Skeletal muscle tissue (tissue), 3 donors: ENCODE measurements at regions not wholly inside any gene's neighbourhood (a gene's known extent, or its start where the extent isn't known, plus 50 kb on each side); places are given as distances from the start of the nearest gene placed in this dataset.
"Not testable (repeated sequence)": the region's sequence is repeated elsewhere in the genome, so short reads cannot be mapped to it uniquely, and the experiment has no call there.

Source experiments
- H3K27ac ChIP-seq: one replicate; pipeline ENCODE4 v1.7.0; 2013; ENCODE audit warnings: mild to moderate bottlenecking, low read depth, low read length, inconsistent platforms
- H3K27me3 ChIP-seq, 3 donors: one replicate each; pipeline ENCODE4 v1.7.0; 2013; ENCODE audit warnings: low read length in 3 of 3; ENCODE audit not compliant: control insufficient read depth in 3 of 3, insufficient read depth in 3 of 3
- H3K36me3 ChIP-seq, 3 donors: one replicate each; pipeline ENCODE4 v1.7.0; 2013; ENCODE audit warnings: low read length in 3 of 3; ENCODE audit not compliant: control insufficient read depth in 3 of 3, insufficient read depth in 3 of 3
- H3K4me1 ChIP-seq, 3 donors: one replicate each; pipeline ENCODE4 v1.7.0; 2013; ENCODE audit warnings: low read length in 3 of 3, mild to moderate bottlenecking in 3 of 3; ENCODE audit not compliant: control insufficient read depth in 3 of 3, insufficient read depth in 3 of 3
- H3K4me3 ChIP-seq, 3 donors: one replicate each; pipeline ENCODE4 v1.7.0; 2013; ENCODE audit warnings: low read length in 3 of 3
- H3K9ac ChIP-seq, 3 donors: one replicate each; pipeline ENCODE4 v1.7.0; 2013; ENCODE audit warnings: low read length in 3 of 3, mild to moderate bottlenecking in 3 of 3, moderate library complexity in 2 of 3, low read depth in 1 of 3
- H3K9me3 ChIP-seq, 3 donors: one replicate each; pipeline ENCODE4 v1.7.0; 2013; ENCODE audit warnings: low read length in 3 of 3; ENCODE audit not compliant: control insufficient read depth in 3 of 3
- donor health status: Osteomylitis.

DNA sequence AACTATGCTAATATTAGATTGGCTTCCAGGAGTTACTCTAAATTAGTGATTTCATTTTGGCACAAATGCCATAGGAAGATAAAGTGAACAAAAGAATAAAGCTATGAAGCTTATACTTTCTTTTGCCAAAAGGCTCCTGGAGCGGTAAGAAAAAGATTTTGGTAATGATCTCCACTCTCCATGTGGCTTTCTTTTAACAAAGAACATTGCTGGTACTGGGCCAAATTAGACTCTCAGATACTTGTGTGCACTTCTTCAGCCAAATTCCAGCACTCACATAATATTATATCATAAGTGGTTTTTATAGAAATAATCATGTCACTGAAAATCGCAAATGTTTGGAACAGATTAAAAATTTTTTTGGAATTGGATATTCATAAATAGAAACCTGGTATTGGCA is 142.4 kb upstream of the FGF13 start:
- H3K9me3 ChIP-seq = no peaks in the 10 kb centered on the region
- no peaks in the 10 kb centered on the region for H3K36me3 ChIP-seq
- no peak overlapping the region for H3K9ac ChIP-seq
- no peak overlapping the region for H3K27ac ChIP-seq
- no peaks in the 10 kb centered on the region for H3K4me1 ChIP-seq
- no peaks in the 10 kb centered on the region for H3K27me3 ChIP-seq
- no peak overlapping the region for H3K4me3 ChIP-seq

DNA sequence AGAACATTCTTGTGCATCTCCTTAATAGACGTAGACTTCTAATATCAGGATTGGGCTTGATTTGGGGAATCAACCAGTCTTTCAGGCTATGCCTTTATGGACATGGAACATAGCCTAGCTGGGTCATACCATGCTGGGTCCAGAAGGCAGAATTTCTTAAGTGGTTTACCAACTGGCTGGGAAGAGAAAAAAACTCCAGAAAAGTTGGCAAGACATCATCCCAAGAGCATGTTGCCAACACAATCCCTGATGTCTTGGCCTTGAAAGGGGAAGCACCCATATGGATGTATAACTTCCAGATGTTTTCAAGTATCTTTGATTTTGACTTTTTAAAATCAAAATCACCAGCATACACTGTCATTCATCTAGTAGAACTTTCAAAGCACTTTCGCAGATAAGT is 138.0 kb upstream of the FGF13 start:
- H3K36me3 ChIP-seq = no peaks in the 10 kb centered on the region
- no peaks in the 10 kb centered on the region for H3K4me1 ChIP-seq
- H3K27me3 ChIP-seq = no peaks in the 10 kb centered on the region
- no peaks in the 10 kb centered on the region for H3K9me3 ChIP-seq
- no peak overlapping the region for H3K4me3 ChIP-seq
- no peak overlapping the region for H3K27ac ChIP-seq
- H3K9ac ChIP-seq = no peak overlapping the region

GRCh38 chrX:138847930-138848329 is 136.4 kb upstream of the FGF13 start:
- Histone ChIP-seq H3K9me3 (no peaks in the 10 kb centered on the region), H3K36me3 (no peaks in the 10 kb centered on the region), H3K27me3 (no peaks in the 10 kb centered on the region), H3K27ac (no peak overlapping the region), H3K9ac (no peak overlapping the region), H3K4me3 (no peak overlapping the region), H3K4me1 (no peaks in the 10 kb centered on the region)

GRCh38 chrX:138845786-138846185 is 134.3 kb upstream of the FGF13 start:
- Histone ChIP-seq H3K9me3 (no peaks in the 10 kb centered on the region), H3K4me3 (no peak overlapping the region), H3K4me1 (no peaks in the 10 kb centered on the region), H3K27me3 (no peaks in the 10 kb centered on the region), H3K27ac (no peak overlapping the region), H3K9ac (no peak overlapping the region), H3K36me3 (no peaks in the 10 kb centered on the region)

DNA sequence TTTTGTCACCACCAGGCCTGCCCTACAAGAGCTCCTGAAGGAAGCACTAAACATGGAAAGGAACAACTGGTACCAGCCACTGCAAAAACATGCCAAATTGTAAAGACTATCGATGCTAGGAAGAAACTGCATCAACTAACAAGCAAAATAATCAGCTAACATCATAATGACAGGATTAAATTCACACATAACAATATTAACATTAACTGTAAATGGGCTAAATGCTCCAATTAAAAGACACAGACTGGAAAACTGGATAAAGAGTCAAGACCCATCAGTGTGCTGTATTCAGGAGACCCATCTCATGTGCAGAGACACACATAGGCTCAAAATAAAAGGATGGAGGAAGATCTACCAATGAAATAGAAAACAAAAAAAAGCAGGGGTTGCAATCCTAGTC is 95.9 kb upstream of the FGF13 start:
- H3K36me3 ChIP-seq = not testable (repeated sequence)

DNA sequence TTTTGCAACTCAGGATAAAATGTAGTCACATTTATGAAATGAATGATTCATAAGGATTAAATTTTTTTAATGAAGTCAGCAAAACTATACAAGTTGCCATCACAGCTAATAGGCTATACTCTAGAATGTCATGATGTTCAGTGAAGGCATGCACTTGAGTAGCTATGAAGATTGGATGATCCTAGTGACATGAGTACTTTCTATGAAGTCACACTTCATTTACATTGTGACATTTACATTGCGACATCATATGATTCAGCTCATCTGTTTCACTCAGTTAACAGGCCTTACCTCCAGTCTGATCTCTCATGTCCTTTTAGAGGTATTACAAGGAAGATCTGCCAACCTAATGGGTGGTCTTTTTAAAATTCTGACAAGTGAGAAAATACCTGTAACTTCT is 82.7 kb upstream of the FGF13 start:
- H3K36me3 ChIP-seq = no peaks in the 10 kb centered on the region

More for the DNA sequence above, 95.9 kb upstream of the FGF13 start:
- not testable (repeated sequence) for H3K4me1 ChIP-seq, H3K27ac ChIP-seq, H3K4me3 ChIP-seq, H3K9ac ChIP-seq, H3K27me3 ChIP-seq, H3K9me3 ChIP-seq

DNA sequence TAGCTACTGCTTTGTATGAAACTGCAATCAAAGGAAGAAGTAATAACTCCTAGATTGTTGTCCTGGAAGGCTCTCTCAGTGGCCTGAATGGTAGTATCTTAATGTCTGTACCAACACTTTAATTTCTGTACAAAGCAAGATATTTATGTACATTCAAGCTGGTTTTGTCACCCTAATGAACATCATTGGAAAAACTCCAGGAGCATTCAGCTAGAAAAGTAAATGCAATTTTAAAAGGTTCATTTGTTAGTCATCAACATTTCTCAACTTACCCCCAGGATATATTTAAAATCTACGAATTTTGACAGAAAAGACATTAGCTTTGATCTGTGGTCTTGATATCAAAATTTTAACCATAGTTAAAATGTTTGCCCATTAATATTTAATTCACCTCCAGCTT is 80.0 kb upstream of the FGF13 start:
- Histone ChIP-seq H3K27ac (no peak overlapping the region), H3K36me3 (no peaks in the 10 kb centered on the region), H3K4me3 (no peak overlapping the region), H3K27me3 (no peaks in the 10 kb centered on the region), H3K4me1 (no peaks in the 10 kb centered on the region), H3K9ac (no peak overlapping the region), H3K9me3 (no peaks in the 10 kb centered on the region)

More for the DNA sequence above, 82.7 kb upstream of the FGF13 start:
- Histone ChIP-seq H3K9me3 (no peaks in the 10 kb centered on the region), H3K4me1 (no peaks in the 10 kb centered on the region), H3K27ac (no peak overlapping the region), H3K9ac (no peak overlapping the region), H3K27me3 (no peaks in the 10 kb centered on the region), H3K4me3 (no peak overlapping the region)

GRCh38 chrX:138788771-138789170 is 77.3 kb upstream of the FGF13 start:
- no peaks in the 10 kb centered on the region for H3K36me3 ChIP-seq
- H3K4me1 ChIP-seq = no peaks in the 10 kb centered on the region
- H3K4me3 ChIP-seq = no peak overlapping the region
- H3K9ac ChIP-seq = no peak overlapping the region
- no peak overlapping the region for H3K27ac ChIP-seq
- no peaks in the 10 kb centered on the region for H3K9me3 ChIP-seq
- no peaks in the 10 kb centered on the region for H3K27me3 ChIP-seq

- not testable (repeated sequence) for H3K4me1 ChIP-seq, H3K4me3 ChIP-seq
These were observed 67.0 kb upstream of the FGF13 start for GRCh38 chrX:138778576-138778909.

GRCh38 chrX:138777908-138778575 is 66.5 kb upstream of the FGF13 start:
- H3K9me3 ChIP-seq, H3K27me3 ChIP-seq, H3K36me3 ChIP-seq, H3K9ac ChIP-seq, H3K27ac ChIP-seq, H3K4me3 ChIP-seq, H3K4me1 ChIP-seq: not testable (repeated sequence)

More at GRCh38 chrX:138778576-138778909, 67.0 kb upstream of the FGF13 start:
- not testable (repeated sequence) for H3K9me3 ChIP-seq, H3K9ac ChIP-seq, H3K36me3 ChIP-seq, H3K27me3 ChIP-seq, H3K27ac ChIP-seq

- Histone ChIP-seq H3K4me3 (no peak overlapping the region), H3K27ac (no peak overlapping the region), H3K27me3 (no peaks in the 10 kb centered on the region), H3K9me3 (no peaks in the 10 kb centered on the region), H3K4me1 (no peaks in the 10 kb centered on the region), H3K9ac (no peak overlapping the region), H3K36me3 (no peaks in the 10 kb centered on the region)
These were observed 65.7 kb upstream of the FGF13 start for GRCh38 chrX:138777230-138777629.
